Progenitor cell of endocrine pancreas (in vitro differentiated cells): ENCODE measurements at regions not wholly inside any gene's neighbourhood (a gene's known extent, or its start where the extent isn't known, plus 50 kb on each side); places are given as distances from the start of the nearest gene placed in this dataset.

Experiments used
- DNase-seq: peaks from one replicate; pipeline ENCODE4 v3.0.0; 2021; ENCODE audit warnings: low spot score; ENCODE audit not compliant: unreplicated experiment
- H3K27ac Mint-ChIP-seq: 2 replicates; pipeline ENCODE4 v1.8.0; 2021; ENCODE audit warnings: mild to moderate bottlenecking, moderate library complexity, mixed read lengths
- H3K27me3 Mint-ChIP-seq: 2 replicates; pipeline ENCODE4 v1.8.0; 2021; ENCODE audit warnings: mixed read lengths
- H3K36me3 Mint-ChIP-seq: 2 replicates; pipeline ENCODE4 v1.8.0; 2022; ENCODE audit warnings: mixed read lengths; ENCODE audit not compliant: insufficient read depth
- H3K4me1 Mint-ChIP-seq: 2 replicates; pipeline ENCODE4 v1.8.0; 2021; ENCODE audit warnings: low read depth, mixed read lengths
- H3K4me3 Mint-ChIP-seq: 2 replicates; pipeline ENCODE4 v1.8.0; 2021; ENCODE audit warnings: low read depth, mild to moderate bottlenecking, moderate library complexity, mixed read lengths
- H3K9me3 Mint-ChIP-seq: 2 replicates; pipeline ENCODE4 v1.8.0; 2021; ENCODE audit warnings: low read depth, mixed read lengths
- TF ChIP-seq, protein P1 (sequence below): fragments of 200-600 bp; sonication (generic); IDR thresholded peaks from one replicate; pipeline ENCODE4 v1.5.0; 2021; ENCODE audit warnings: antibody characterized with exemption, mild to moderate bottlenecking; ENCODE audit not compliant: unreplicated experiment

DNA sequence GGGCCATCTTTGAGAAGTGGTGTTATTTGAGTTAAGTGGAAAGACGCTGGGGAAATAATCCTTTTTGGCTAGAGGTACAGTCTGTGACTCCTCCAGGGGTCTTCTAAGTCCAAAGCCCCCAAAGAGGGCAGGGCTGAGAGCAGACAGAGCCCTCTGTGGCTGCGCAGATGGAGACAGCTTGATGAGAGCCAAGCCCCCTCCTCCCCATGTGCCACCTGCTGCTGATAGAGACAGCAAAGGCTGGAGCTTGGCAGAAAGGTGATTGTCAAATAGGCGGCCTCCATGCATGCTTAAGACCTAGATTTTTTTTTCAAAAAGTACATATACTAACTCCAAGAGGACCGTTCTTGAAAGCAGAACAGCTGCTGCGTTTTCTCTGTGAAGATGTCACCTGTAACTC lies 72.4 kb downstream of the CRYGS start:
- H3K27me3 Mint-ChIP-seq, result peaks cover 41% of the 10 kb centered on the region
- no peaks in the 10 kb centered on the region for H3K36me3 Mint-ChIP-seq
- peaks cover 23% of the 10 kb centered on the region for H3K4me1 Mint-ChIP-seq
- TF ChIP-seq, protein P1, sequence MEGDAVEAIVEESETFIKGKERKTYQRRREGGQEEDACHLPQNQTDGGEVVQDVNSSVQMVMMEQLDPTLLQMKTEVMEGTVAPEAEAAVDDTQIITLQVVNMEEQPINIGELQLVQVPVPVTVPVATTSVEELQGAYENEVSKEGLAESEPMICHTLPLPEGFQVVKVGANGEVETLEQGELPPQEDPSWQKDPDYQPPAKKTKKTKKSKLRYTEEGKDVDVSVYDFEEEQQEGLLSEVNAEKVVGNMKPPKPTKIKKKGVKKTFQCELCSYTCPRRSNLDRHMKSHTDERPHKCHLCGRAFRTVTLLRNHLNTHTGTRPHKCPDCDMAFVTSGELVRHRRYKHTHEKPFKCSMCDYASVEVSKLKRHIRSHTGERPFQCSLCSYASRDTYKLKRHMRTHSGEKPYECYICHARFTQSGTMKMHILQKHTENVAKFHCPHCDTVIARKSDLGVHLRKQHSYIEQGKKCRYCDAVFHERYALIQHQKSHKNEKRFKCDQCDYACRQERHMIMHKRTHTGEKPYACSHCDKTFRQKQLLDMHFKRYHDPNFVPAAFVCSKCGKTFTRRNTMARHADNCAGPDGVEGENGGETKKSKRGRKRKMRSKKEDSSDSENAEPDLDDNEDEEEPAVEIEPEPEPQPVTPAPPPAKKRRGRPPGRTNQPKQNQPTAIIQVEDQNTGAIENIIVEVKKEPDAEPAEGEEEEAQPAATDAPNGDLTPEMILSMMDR, result no peak
- H3K27ac Mint-ChIP-seq, result no peak overlapping the region
- no peak for DNase-seq
- no peaks in the 10 kb centered on the region for H3K9me3 Mint-ChIP-seq
- no peak overlapping the region for H3K4me3 Mint-ChIP-seq

DNA sequence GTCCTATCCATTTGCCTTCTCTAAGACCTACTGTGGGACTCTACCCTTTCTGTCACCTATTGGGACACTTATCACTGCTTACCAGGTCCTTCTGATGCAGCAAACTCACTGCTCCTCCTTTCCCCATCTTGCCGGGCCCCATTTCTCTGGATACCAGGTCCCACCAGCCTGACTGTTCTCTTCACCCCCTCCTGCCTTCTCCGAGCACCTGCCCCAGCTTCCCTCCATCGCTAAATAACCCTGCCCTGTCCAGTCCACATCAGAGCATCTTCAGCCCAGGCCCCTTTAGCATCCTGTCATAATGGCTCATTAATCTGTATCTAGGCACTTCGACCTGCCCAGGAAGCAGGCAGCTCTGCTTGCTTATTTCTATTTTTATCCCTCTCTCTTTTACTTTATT lies 74.7 kb downstream of the CRYGS start:
- Mint-ChIP-seq H3K27ac (no peak overlapping the region), H3K27me3 (peaks cover 45% of the 10 kb centered on the region), H3K4me3 (no peak overlapping the region), H3K9me3 (no peaks in the 10 kb centered on the region), H3K36me3 (no peaks in the 10 kb centered on the region), H3K4me1 (peaks cover 26% of the 10 kb centered on the region)
- no peak for DNase-seq
- TF ChIP-seq, protein P1, result no peak

DNA sequence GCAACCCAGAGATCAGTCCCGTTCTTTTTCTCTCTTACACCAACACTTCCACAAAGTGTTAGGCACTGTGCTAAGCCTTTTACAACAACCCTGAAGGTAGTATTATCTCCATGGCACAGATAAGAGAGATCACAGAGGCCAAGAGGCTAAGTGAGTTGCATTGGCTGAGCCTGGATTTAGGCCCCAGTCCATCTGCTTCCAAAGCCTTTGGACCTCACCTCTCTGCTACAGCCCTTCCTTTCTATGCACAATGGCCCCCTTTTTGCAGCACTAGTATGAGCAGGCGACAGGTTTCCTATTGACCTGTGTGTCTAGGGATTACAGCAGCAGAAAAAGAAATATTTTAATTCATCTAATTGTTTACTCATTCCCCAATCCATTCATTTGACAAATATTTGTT lies 76.2 kb downstream of the CRYGS start:
- Mint-ChIP-seq H3K9me3 (no peaks in the 10 kb centered on the region), H3K4me1 (peaks cover 26% of the 10 kb centered on the region), H3K36me3 (no peaks in the 10 kb centered on the region), H3K27ac (no peak overlapping the region), H3K27me3 (peaks cover 52% of the 10 kb centered on the region), H3K4me3 (no peak overlapping the region)
- DNase-seq, result no peak
- TF ChIP-seq, protein P1, result no peak

DNA sequence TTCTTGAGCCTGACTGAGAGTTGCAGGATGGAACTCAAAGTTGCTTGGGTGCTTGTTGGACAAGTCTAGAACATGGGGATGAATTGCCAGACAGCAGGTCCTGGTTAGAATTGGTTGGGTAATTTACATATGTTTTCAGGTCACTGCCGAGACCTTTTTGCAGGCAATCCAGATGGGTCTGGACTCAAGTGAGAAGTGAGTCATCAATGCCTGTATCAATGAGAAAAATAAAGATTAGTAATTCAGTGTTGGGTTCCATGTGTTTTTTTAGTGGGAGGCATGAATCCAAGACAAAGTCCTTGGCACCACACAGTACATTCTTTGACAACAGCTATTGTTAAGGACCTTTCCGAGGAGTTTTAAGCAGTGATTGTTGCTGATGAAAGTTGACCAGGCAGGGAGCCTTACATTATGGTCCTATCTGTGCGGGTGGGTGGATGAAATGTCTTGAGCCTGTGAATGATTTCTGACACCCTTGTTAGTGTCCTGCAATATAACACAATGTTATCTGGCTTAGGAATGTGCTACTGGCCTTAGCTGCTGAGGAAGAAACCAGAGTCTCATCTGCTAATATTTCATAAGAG lies 77.7 kb downstream of the CRYGS start:
- TF ChIP-seq, protein P1, result no peak
- no peak for DNase-seq
- no peaks in the 10 kb centered on the region for H3K36me3 Mint-ChIP-seq
- H3K27me3 Mint-ChIP-seq, result peaks cover 39% of the 10 kb centered on the region
- H3K4me3 Mint-ChIP-seq, result no peak overlapping the region
- no peaks in the 10 kb centered on the region for H3K9me3 Mint-ChIP-seq
- no peak overlapping the region for H3K27ac Mint-ChIP-seq
- peaks cover 26% of the 10 kb centered on the region for H3K4me1 Mint-ChIP-seq

DNA sequence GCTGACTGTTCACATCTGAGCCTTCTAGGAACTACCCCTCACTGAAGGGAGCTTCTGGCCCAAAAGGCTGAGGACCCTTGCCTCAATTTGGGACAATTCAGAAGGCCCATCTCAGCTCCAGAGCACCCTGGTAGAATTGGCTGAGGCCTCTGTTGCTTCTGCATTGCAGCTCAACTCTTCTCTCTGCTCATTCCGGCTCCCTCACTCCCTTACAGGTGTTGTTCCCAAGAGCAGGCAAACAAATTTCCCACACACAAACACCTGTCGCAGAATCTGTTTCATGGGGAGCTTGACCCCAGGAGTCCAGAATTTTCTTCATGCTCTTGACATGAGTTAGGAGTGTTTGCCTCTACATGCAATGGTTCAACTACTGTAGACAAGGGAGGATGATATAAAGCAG lies 78.7 kb downstream of the CRYGS start:
- TF ChIP-seq, protein P1, result no peak
- no peaks in the 10 kb centered on the region for H3K36me3 Mint-ChIP-seq
- no peak for DNase-seq
- no peaks in the 10 kb centered on the region for H3K9me3 Mint-ChIP-seq
- H3K27ac Mint-ChIP-seq, result no peak overlapping the region
- peaks cover 35% of the 10 kb centered on the region for H3K27me3 Mint-ChIP-seq
- no peak overlapping the region for H3K4me3 Mint-ChIP-seq
- H3K4me1 Mint-ChIP-seq, result peaks cover 26% of the 10 kb centered on the region
